K562 (cell line): ENCODE measurements at regions not wholly inside any gene's neighbourhood (a gene's known extent, or its start where the extent isn't known, plus 50 kb on each side); places are given as distances from the start of the nearest gene placed in this dataset.

Experiments
- CCAR2 ChIP-seq: fragments of 200-400 bp; formaldehyde crosslinking; IDR thresholded peaks from 2 replicates; pipeline ENCODE4 v1.6.1; 2017; ENCODE audit warnings: mild to moderate bottlenecking, low read depth, low read length
- MEF2D ChIP-seq: conservative IDR thresholded peaks from 2 replicates; pipeline ENCODE4 v1.6.1; 2016; ENCODE audit warnings: low read depth, missing genetic modification characterization, missing compliant biosample characterization
- NR2F6 ChIP-seq: fragments of 450-650 bp; formaldehyde crosslinking; IDR thresholded peaks from 2 replicates; pipeline ENCODE4 v1.4.0; 2020; ENCODE audit warnings: mild to moderate bottlenecking
- RAD51 ChIP-seq: fragments of 450-650 bp; IDR thresholded peaks from 2 replicates; pipeline ENCODE4 v1.7.1; 2016; ENCODE audit warnings: low read depth, mild to moderate bottlenecking, borderline replicate concordance
- RHOXF2B ChIP-seq: fragments of 250-450 bp; sonication (Bioruptor Pico); conservative IDR thresholded peaks from 2 replicates; pipeline ENCODE4 v1.5.1; 2021
- SMAD3 ChIP-seq: fragments of 450-650 bp; formaldehyde crosslinking; conservative IDR thresholded peaks from 2 replicates; pipeline ENCODE4 v1.4.0; 2020; ENCODE audit warnings: mild to moderate bottlenecking
- ZFP36 ChIP-seq: fragments of 150-350 bp; IDR thresholded peaks from 2 replicates; pipeline ENCODE4 v1.6.1; 2018; ENCODE audit warnings: low read length, low read depth; ENCODE audit not compliant: partially characterized antibody
- ZNF140 ChIP-seq: fragments of 250-450 bp; sonication (Bioruptor Pico); IDR thresholded peaks from 2 replicates; pipeline ENCODE4 v1.8.0; 2021; ENCODE audit warnings: moderate library complexity, mild to moderate bottlenecking, inconsistent platforms
- TF ChIP-seq, protein P1 (sequence below), 2 experiments: fragments of 450-650 bp in 1 of 2; sonication (generic) in 1 of 2; formaldehyde crosslinking in 1 of 2; IDR thresholded peaks; 2 replicates each; pipeline versions ENCODE4 v1.7.1 to v1.9.0; 2016 to 2022; ENCODE audit warnings: inconsistent platforms in 1 of 2, mild to moderate bottlenecking in 1 of 2, missing genetic modification reagents in 1 of 2

DNA sequence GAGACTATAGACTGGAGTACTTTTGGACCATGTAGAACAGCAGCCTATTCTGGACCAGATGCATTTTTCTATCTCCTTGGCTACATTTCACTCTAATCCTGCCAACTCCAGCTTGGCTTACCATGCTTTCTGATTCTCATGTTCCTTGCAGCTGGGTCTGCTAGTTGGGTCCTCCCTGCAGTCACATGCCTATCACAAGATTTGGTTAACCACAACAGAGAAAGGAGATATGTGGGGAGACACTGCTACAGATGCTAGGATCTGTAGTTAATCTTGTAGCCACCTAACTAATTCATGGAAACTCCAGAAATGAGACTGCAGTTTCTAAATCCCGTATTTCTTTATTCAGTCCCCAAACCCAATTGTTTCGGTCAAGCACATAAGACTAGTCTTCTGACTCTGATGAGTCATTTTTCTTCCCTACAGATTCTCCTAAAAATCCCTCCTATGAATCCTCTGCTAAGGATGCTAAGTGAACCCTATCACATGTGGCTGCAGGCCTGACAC is 410.6 kb downstream of the DAD1 start (continued):
- no peak for TF ChIP-seq SMAD3 (CRISPR knock-in tag)
- TF ChIP-seq ZFP36 = no peak
- no peak for TF ChIP-seq ZNF140 (CRISPR knock-in tag)
- no peak for TF ChIP-seq NR2F6
- no peak for TF ChIP-seq RAD51
- no peak for TF ChIP-seq CCAR2
- no peak for TF ChIP-seq MEF2D (tag)
- TF ChIP-seq RHOXF2B (CRISPR knock-in tag) = no peak
- TF ChIP-seq, protein P1, sequence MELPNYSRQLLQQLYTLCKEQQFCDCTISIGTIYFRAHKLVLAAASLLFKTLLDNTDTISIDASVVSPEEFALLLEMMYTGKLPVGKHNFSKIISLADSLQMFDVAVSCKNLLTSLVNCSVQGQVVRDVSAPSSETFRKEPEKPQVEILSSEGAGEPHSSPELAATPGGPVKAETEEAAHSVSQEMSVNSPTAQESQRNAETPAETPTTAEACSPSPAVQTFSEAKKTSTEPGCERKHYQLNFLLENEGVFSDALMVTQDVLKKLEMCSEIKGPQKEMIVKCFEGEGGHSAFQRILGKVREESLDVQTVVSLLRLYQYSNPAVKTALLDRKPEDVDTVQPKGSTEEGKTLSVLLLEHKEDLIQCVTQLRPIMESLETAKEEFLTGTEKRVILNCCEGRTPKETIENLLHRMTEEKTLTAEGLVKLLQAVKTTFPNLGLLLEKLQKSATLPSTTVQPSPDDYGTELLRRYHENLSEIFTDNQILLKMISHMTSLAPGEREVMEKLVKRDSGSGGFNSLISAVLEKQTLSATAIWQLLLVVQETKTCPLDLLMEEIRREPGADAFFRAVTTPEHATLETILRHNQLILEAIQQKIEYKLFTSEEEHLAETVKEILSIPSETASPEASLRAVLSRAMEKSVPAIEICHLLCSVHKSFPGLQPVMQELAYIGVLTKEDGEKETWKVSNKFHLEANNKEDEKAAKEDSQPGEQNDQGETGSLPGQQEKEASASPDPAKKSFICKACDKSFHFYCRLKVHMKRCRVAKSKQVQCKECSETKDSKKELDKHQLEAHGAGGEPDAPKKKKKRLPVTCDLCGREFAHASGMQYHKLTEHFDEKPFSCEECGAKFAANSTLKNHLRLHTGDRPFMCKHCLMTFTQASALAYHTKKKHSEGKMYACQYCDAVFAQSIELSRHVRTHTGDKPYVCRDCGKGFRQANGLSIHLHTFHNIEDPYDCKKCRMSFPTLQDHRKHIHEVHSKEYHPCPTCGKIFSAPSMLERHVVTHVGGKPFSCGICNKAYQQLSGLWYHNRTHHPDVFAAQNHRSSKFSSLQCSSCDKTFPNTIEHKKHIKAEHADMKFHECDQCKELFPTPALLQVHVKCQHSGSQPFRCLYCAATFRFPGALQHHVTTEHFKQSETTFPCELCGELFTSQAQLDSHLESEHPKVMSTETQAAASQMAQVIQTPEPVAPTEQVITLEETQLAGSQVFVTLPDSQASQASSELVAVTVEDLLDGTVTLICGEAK (IDR thresholded peaks at IDR 0.05) = no peak
- TF ChIP-seq, protein P1 (CRISPR knock-in tag; IDR thresholded peaks at IDR 0.05) = no peak
